B cell (primary cell): ENCODE measurements at regions not wholly inside any gene's neighbourhood (a gene's known extent, or its start where the extent isn't known, plus 50 kb on each side); places are given as distances from the start of the nearest gene placed in this dataset.

Experiments used
- ATAC-seq: fragments of 200-7000 bp; cut with Tn5 transposase; one replicate; pipeline ENCODE4 v1.10.0; 2021; ENCODE audit warnings: low read depth, mild to moderate bottlenecking, moderate number of reproducible peaks, moderate library complexity
- CTCF ChIA-PET: fragments of 350-600 bp; sonication (Branson Sonifier 250); formaldehyde crosslinking; loops from one replicate; lab custom pipeline; 2021; ENCODE audit warnings: antibody characterized with exemption, inconsistent platforms; lab: Charles Lee
- POLR2A ChIA-PET: fragments of 350-600 bp; sonication (Branson Sonifier 250); formaldehyde crosslinking; loops from one replicate; lab custom pipeline; 2021; ENCODE audit warnings: antibody characterized with exemption; lab: Charles Lee
- DNase-seq: peaks from one replicate; pipeline ENCODE4 v3.0.0; 2013
- H2AFZ ChIP-seq: 2 replicates; pipeline ENCODE4 v1.6.1; 2012; ENCODE audit warnings: mild to moderate bottlenecking, low read depth, low read length; ENCODE audit not compliant: insufficient read depth, poor library complexity, severe bottlenecking
- H3K27ac ChIP-seq, 2 donors: 1 replicate in 1 of 2; 2 replicates in 1 of 2; pipeline ENCODE4 v1.5.1; 2012 to 2013; ENCODE audit warnings: low read length in 2 of 2, mild to moderate bottlenecking in 2 of 2, moderate library complexity in 1 of 2
- H3K27me3 ChIP-seq, 4 experiments: fragments of 200-600 bp in 1 of 4; sonication (generic) in 1 of 4; replicated peaks in 1 of 4; 1 replicate in 2 of 4; 2 replicates in 2 of 4; pipeline versions ENCODE4 v1.6.1 to v1.7.0; 2013 to 2016; ENCODE audit warnings: low read length in 3 of 4, mild to moderate bottlenecking in 2 of 4, mixed read lengths in 1 of 4, moderate library complexity in 1 of 4; ENCODE audit not compliant: insufficient read depth in 4 of 4, control insufficient read depth in 3 of 4; ENCODE audit errors: control extremely low read depth in 1 of 4
- H3K36me3 ChIP-seq, 2 experiments: replicated peaks in 1 of 2; 1 replicate in 1 of 2; 2 replicates in 1 of 2; pipeline versions ENCODE4 v1.6.1 to v1.7.1; 2013; ENCODE audit warnings: low read length in 1 of 2; ENCODE audit not compliant: insufficient read depth in 2 of 2, control insufficient read depth in 1 of 2; ENCODE audit errors: control extremely low read depth in 1 of 2, extremely low read depth in 1 of 2
- H3K4me1 ChIP-seq, 2 donors: fragments of 200-600 bp in 1 of 2; sonication (generic) in 1 of 2; 1 replicate in 1 of 2; 2 replicates in 1 of 2; pipeline versions ENCODE4 v1.5.1 to v1.6.1; 2013 to 2017; ENCODE audit warnings: low read length in 2 of 2; ENCODE audit not compliant: control insufficient read depth in 2 of 2, insufficient read depth in 2 of 2
- H3K4me2 ChIP-seq: replicated peaks from 2 replicates; pipeline ENCODE3; 2012; ENCODE audit warnings: mild to moderate bottlenecking, low read depth, low read length; ENCODE audit not compliant: poor library complexity, severe bottlenecking
- H3K4me3 ChIP-seq, 5 experiments: fragments of 200-600 bp in 1 of 5; sonication (generic) in 1 of 5; 1 replicate in 3 of 5; 2 replicates in 2 of 5; pipeline versions ENCODE4 v1.5.1 to v1.7.0; 2011 to 2016; ENCODE audit warnings: low read length in 4 of 5, mild to moderate bottlenecking in 4 of 5, low read depth in 2 of 5, control low read depth in 1 of 5, moderate library complexity in 1 of 5; ENCODE audit not compliant: insufficient read depth in 1 of 5; ENCODE audit errors: control extremely low read depth in 1 of 5, extremely low read depth in 1 of 5
- H3K79me2 ChIP-seq: fragments of 200-600 bp; sonication (generic); one replicate; pipeline ENCODE4 v1.6.0; 2016; ENCODE audit warnings: low read length; ENCODE audit not compliant: control insufficient read depth, insufficient read depth
- H3K9ac ChIP-seq: fragments of 200-600 bp; sonication (generic); 2 replicates; pipeline ENCODE4 v1.6.1; 2017; ENCODE audit warnings: mild to moderate bottlenecking, low read length, moderate library complexity
- H3K9me3 ChIP-seq, 3 donors: one replicate each; pipeline versions ENCODE4 v1.6.1 to v1.7.1; 2013; ENCODE audit warnings: low read length in 2 of 3; ENCODE audit not compliant: control insufficient read depth in 2 of 3, insufficient read depth in 1 of 3; ENCODE audit errors: control extremely low read depth in 1 of 3
- H4K20me1 ChIP-seq: 2 replicates; pipeline ENCODE4 v1.6.0; 2012; ENCODE audit warnings: mild to moderate bottlenecking, low read length; ENCODE audit not compliant: insufficient read depth, control insufficient read depth, poor library complexity, severe bottlenecking
- H3K27ac Mint-ChIP-seq: one replicate; pipeline ENCODE4 v1.8.0; 2021; ENCODE audit warnings: mixed read lengths
- H3K27me3 Mint-ChIP-seq: one replicate; pipeline ENCODE4 v1.8.0; 2021; ENCODE audit warnings: mixed read lengths
- H3K4me1 Mint-ChIP-seq: one replicate; pipeline ENCODE4 v1.8.0; 2021; ENCODE audit warnings: mixed read lengths
- H3K4me3 Mint-ChIP-seq: one replicate; pipeline ENCODE4 v1.8.0; 2021; ENCODE audit warnings: mixed read lengths
- H3K9me3 Mint-ChIP-seq: one replicate; pipeline ENCODE4 v1.8.0; 2022; ENCODE audit warnings: mixed read lengths; ENCODE audit not compliant: insufficient read depth
- CTCF ChIP-seq: fragments of 200-600 bp; IDR thresholded peaks from one replicate; pipeline ENCODE4 v1.8.0; 2022; ENCODE audit warnings: antibody characterized with exemption, mild to moderate bottlenecking
- EZH2 ChIP-seq: IDR thresholded peaks from 2 replicates; pipeline ENCODE4 v1.6.1; 2012; ENCODE audit warnings: borderline replicate concordance, low read depth, mild to moderate bottlenecking, moderate library complexity, low read length; ENCODE audit not compliant: insufficient read depth, poor library complexity, severe bottlenecking
- WGBS: methylation state at CpG from one replicate; pipeline ENCODE4 v1.1.5; 2013; ENCODE audit warnings: missing lambda C conversion rate; ENCODE audit not compliant: insufficient coverage; 5-methylcytosine and 5-hydroxymethylcytosine counted together
- intact Hi-C: fragments of 100-400 bp; cut with micrococcal nuclease; formaldehyde crosslinking; loops from one replicate; pipeline ENCODE4 v1.10.0; 2022

GRCh38 chr20:10940941-10941340, 267.1 kb upstream of the JAG1 start:
- no peak for ATAC-seq
- Histone ChIP-seq H4K20me1 (no peaks in the 10 kb centered on the region), H3K27me3 (no peaks in the 10 kb centered on the region), H3K9ac (no peak overlapping the region), H3K4me2 (no peak overlapping the region), H3K4me3 (no peak overlapping the region), H3K9me3 (peaks cover 0 to 3% (median 0%) of the 10 kb centered on the region in 3 donors), H3K4me1 (no peaks in the 10 kb centered on the region), H3K79me2 (no peaks in the 10 kb centered on the region), H2AFZ (no peak overlapping the region), H3K27ac (no peak overlapping the region), H3K36me3 (no peaks in the 10 kb centered on the region)
- WGBS: 80% methylated on average over 4 of the region's 4 CpGs
- Mint-ChIP-seq H3K4me3 (no peak overlapping the region), H3K9me3 (no peaks in the 10 kb centered on the region), H3K4me1 (no peaks in the 10 kb centered on the region), H3K27me3 (no peaks in the 10 kb centered on the region), H3K27ac (no peak overlapping the region)
- no peak for TF ChIP-seq CTCF
- no peak for TF ChIP-seq EZH2
- POLR2A ChIA-PET: no interaction called here
- no peak for DNase-seq
- CTCF ChIA-PET: no interaction called here
- intact Hi-C loops: no loop called here

- CTCF ChIA-PET: no interaction called here
- H3K9me3 ChIP-seq: peaks cover 0 to 3% (median 0%) of the 10 kb centered on the region in 3 donors
- no CpG with 5 or more reads among the region's 4 CpGs for WGBS
- H3K9ac ChIP-seq: no peak overlapping the region
- ATAC-seq (no peak), DNase-seq (no peak)
- H3K9me3 Mint-ChIP-seq: no peaks in the 10 kb centered on the region
- no peak overlapping the region for H3K27ac Mint-ChIP-seq
- H3K4me2 ChIP-seq: no peak overlapping the region
- intact Hi-C loops: no loop called here
- H4K20me1 ChIP-seq: no peaks in the 10 kb centered on the region
- H3K79me2 ChIP-seq: no peaks in the 10 kb centered on the region
- no peak overlapping the region for H2AFZ ChIP-seq
- H3K27me3 ChIP-seq: no peaks in the 10 kb centered on the region
- H3K27me3 Mint-ChIP-seq: no peaks in the 10 kb centered on the region
- H3K4me1 Mint-ChIP-seq: no peaks in the 10 kb centered on the region
- no peak overlapping the region for H3K4me3 Mint-ChIP-seq
- H3K36me3 ChIP-seq: no peaks in the 10 kb centered on the region
- H3K4me3 ChIP-seq: no peak overlapping the region
- H3K4me1 ChIP-seq: no peaks in the 10 kb centered on the region
- no peak overlapping the region for H3K27ac ChIP-seq
- POLR2A ChIA-PET: no interaction called here
- TF ChIP-seq CTCF: no peak
- no peak for TF ChIP-seq EZH2
These were observed 270.0 kb upstream of the JAG1 start for GRCh38 chr20:10943686-10944265.
